GM23248 (cell line): ENCODE measurements at regions not wholly inside any gene's neighbourhood (a gene's known extent, or its start where the extent isn't known, plus 50 kb on each side); places are given as distances from the start of the nearest gene placed in this dataset.

Experiments
- EZH2 ChIP-seq: fragments of 200-600 bp; sonication (generic); IDR thresholded peaks from 2 replicates; pipeline ENCODE4 v1.6.1; 2018; ENCODE audit warnings: antibody characterized with exemption, mild to moderate bottlenecking; ENCODE audit not compliant: insufficient read depth, poor library complexity, severe bottlenecking
- EZH2phosphoT487 ChIP-seq: fragments of 200-600 bp; sonication (generic); IDR thresholded peaks from 2 replicates; pipeline ENCODE4 v1.6.1; 2018; ENCODE audit warnings: antibody characterized with exemption, moderate library complexity, mild to moderate bottlenecking, low read depth; ENCODE audit not compliant: insufficient read depth

GRCh38 chr20:61119794-61120410 is 132.2 kb upstream of the CDH4 start:
- TF ChIP-seq EZH2 = no peak
- TF ChIP-seq EZH2phosphoT487 = no peak
